K562 (cell line): ENCODE measurements at regions not wholly inside any gene's neighbourhood (a gene's known extent, or its start where the extent isn't known, plus 50 kb on each side); places are given as distances from the start of the nearest gene placed in this dataset.

ENCODE experiments used
- ZFP91 ChIP-seq: sonication (generic); formaldehyde crosslinking; IDR thresholded peaks from 2 replicates; pipeline ENCODE4 v1.8.0; 2022; ENCODE audit warnings: mild to moderate bottlenecking, missing genetic modification reagents
- ZNF407 ChIP-seq: fragments of 450-650 bp; IDR thresholded peaks from 2 replicates; pipeline ENCODE4 v1.6.1; 2016; ENCODE audit warnings: low read depth

GRCh38 chr1:79603843-79604242 is 597.3 kb upstream of the ADGRL4 start (continued):
- no peak for TF ChIP-seq ZNF407
- TF ChIP-seq ZFP91, result no peak
